H9 (cell line): ENCODE measurements at regions not wholly inside any gene's neighbourhood (a gene's known extent, or its start where the extent isn't known, plus 50 kb on each side); places are given as distances from the start of the nearest gene placed in this dataset.

ENCODE experiments used
- DNase-seq: peaks from one replicate; pipeline ENCODE4 v3.0.0-alpha.2; 2017
- H2AFZ ChIP-seq: one replicate; pipeline ENCODE4 v1.6.1; 2013; ENCODE audit warnings: mild to moderate bottlenecking, low read length, control low read depth, moderate library complexity
- H2AK5ac ChIP-seq: 2 replicates; pipeline ENCODE4 v1.6.1; 2013; ENCODE audit warnings: low read length, control low read depth, mixed read lengths; ENCODE audit not compliant: insufficient read length
- H2BK120ac ChIP-seq: one replicate; pipeline ENCODE4 v1.6.1; 2013; ENCODE audit warnings: low read depth, mild to moderate bottlenecking, low read length, control low read depth, inconsistent platforms; ENCODE audit not compliant: poor library complexity, severe bottlenecking
- H2BK12ac ChIP-seq: 2 replicates; pipeline ENCODE4 v1.6.1; 2013; ENCODE audit warnings: low read length, control low read depth, mixed read lengths, low read depth; ENCODE audit not compliant: insufficient read length
- H2BK15ac ChIP-seq: 2 replicates; pipeline ENCODE4 v1.6.1; 2013; ENCODE audit warnings: low read depth, low read length, control low read depth
- H2BK20ac ChIP-seq: one replicate; pipeline ENCODE4 v1.6.1; 2013; ENCODE audit warnings: low read depth, mild to moderate bottlenecking, low read length, control low read depth, inconsistent platforms; ENCODE audit not compliant: poor library complexity, severe bottlenecking
- H2BK5ac ChIP-seq: 2 replicates; pipeline ENCODE4 v1.6.1; 2013; ENCODE audit warnings: low read length, control low read depth, mixed read lengths; ENCODE audit not compliant: insufficient read length
- H3K14ac ChIP-seq: 2 replicates; pipeline ENCODE4 v1.6.1; 2013; ENCODE audit warnings: low read length, control low read depth; ENCODE audit not compliant: insufficient read depth
- H3K18ac ChIP-seq: 2 replicates; pipeline ENCODE4 v1.6.1; 2013; ENCODE audit warnings: low read depth, mild to moderate bottlenecking, mixed read lengths, low read length, control low read depth; ENCODE audit not compliant: insufficient read length
- H3K23ac ChIP-seq: 2 replicates; pipeline ENCODE4 v1.6.1; 2013; ENCODE audit warnings: low read length, control low read depth, mixed read lengths, low read depth; ENCODE audit not compliant: insufficient read length
- H3K23me2 ChIP-seq: 2 replicates; pipeline ENCODE4 v1.6.1; 2013; ENCODE audit warnings: low read depth, mild to moderate bottlenecking, mixed read lengths, low read length, control low read depth; ENCODE audit not compliant: insufficient read length, poor library complexity, severe bottlenecking
- H3K27ac ChIP-seq: 2 replicates; pipeline ENCODE4 v1.5.1; 2013; ENCODE audit warnings: low read length, control low read depth, mixed read lengths, low read depth; ENCODE audit not compliant: insufficient read length
- H3K27me3 ChIP-seq: 2 replicates; pipeline ENCODE4 v1.6.1; 2013; ENCODE audit warnings: low read length, control low read depth, inconsistent platforms; ENCODE audit not compliant: insufficient read depth
- H3K4ac ChIP-seq: 2 replicates; pipeline ENCODE4 v1.6.1; 2013; ENCODE audit warnings: low read depth, mild to moderate bottlenecking, control low read depth, inconsistent platforms, low read length, moderate library complexity
- H3K4me1 ChIP-seq: 2 replicates; pipeline ENCODE4 v1.6.1; 2013; ENCODE audit warnings: low read length, control low read depth, inconsistent platforms; ENCODE audit not compliant: insufficient read depth
- H3K4me2 ChIP-seq: 2 replicates; pipeline ENCODE4 v1.6.1; 2013; ENCODE audit warnings: low read length, control low read depth, mixed read lengths; ENCODE audit not compliant: insufficient read length, insufficient read depth
- H3K56ac ChIP-seq: 2 replicates; pipeline ENCODE4 v1.6.1; 2013; ENCODE audit warnings: low read depth, mild to moderate bottlenecking, mixed read lengths, low read length, control low read depth; ENCODE audit not compliant: insufficient read length
- H3K79me1 ChIP-seq: 2 replicates; pipeline ENCODE4 v1.6.1; 2013; ENCODE audit warnings: low read depth, mild to moderate bottlenecking, moderate library complexity, low read length, control low read depth, inconsistent platforms; ENCODE audit not compliant: insufficient read depth, poor library complexity, severe bottlenecking
- H3K79me2 ChIP-seq: 2 replicates; pipeline ENCODE4 v1.6.1; 2013; ENCODE audit warnings: low read length, control low read depth, inconsistent platforms; ENCODE audit not compliant: insufficient read depth
- H3K9ac ChIP-seq: 2 replicates; pipeline ENCODE4 v1.6.1; 2013; ENCODE audit warnings: low read length, control low read depth, mixed read lengths; ENCODE audit not compliant: insufficient read length; ENCODE audit errors: extremely low read depth
- H3K9me3 ChIP-seq: one replicate; pipeline ENCODE4 v1.6.1; 2013; ENCODE audit warnings: low read depth, low read length, inconsistent platforms; ENCODE audit not compliant: control insufficient read depth
- H3T11ph ChIP-seq: one replicate; pipeline ENCODE4 v1.6.1; 2013; ENCODE audit warnings: mild to moderate bottlenecking, low read length, control low read depth, inconsistent platforms
- H4K20me1 ChIP-seq: one replicate; pipeline ENCODE4 v1.6.1; 2013; ENCODE audit not compliant: control insufficient read depth, insufficient read length, insufficient read depth
- H4K5ac ChIP-seq: 2 replicates; pipeline ENCODE4 v1.6.1; 2013; ENCODE audit warnings: low read depth, mild to moderate bottlenecking, mixed read lengths, low read length, control low read depth; ENCODE audit not compliant: insufficient read length
- H4K8ac ChIP-seq: replicated peaks from 2 replicates; pipeline ENCODE4 v1.6.1; 2013; ENCODE audit warnings: low read length, control low read depth, mixed read lengths, low read depth; ENCODE audit not compliant: insufficient read length
- H4K91ac ChIP-seq: 2 replicates; pipeline ENCODE4 v1.6.1; 2013; ENCODE audit warnings: low read depth, mild to moderate bottlenecking, moderate library complexity, mixed read lengths, low read length, control low read depth; ENCODE audit not compliant: insufficient read length
- H3K27ac Mint-ChIP-seq, 3 experiments: 2 replicates in 2 of 3; 3 replicates in 1 of 3; pipeline ENCODE4 v1.8.0; 2020 to 2021; ENCODE audit warnings: mixed read lengths in 3 of 3, mild to moderate bottlenecking in 1 of 3, moderate library complexity in 1 of 3
- H3K27me3 Mint-ChIP-seq: 2 replicates; pipeline ENCODE4 v1.8.0; 2021; ENCODE audit warnings: low read depth, mild to moderate bottlenecking, moderate library complexity, mixed read lengths
- H3K36me3 Mint-ChIP-seq, 3 experiments: 2 replicates in 2 of 3; 3 replicates in 1 of 3; pipeline ENCODE4 v1.8.0; 2020 to 2021; ENCODE audit warnings: low read depth in 3 of 3, mixed read lengths in 3 of 3; ENCODE audit not compliant: insufficient read depth in 1 of 3
- H3K4me1 Mint-ChIP-seq, 2 experiments: 2 replicates each; pipeline ENCODE4 v1.8.0; 2020; ENCODE audit warnings: mixed read lengths in 2 of 2
- H3K4me3 Mint-ChIP-seq, 2 experiments: 2 replicates in 1 of 2; 3 replicates in 1 of 2; pipeline ENCODE4 v1.8.0; 2020 to 2021; ENCODE audit warnings: mild to moderate bottlenecking in 2 of 2, mixed read lengths in 2 of 2, moderate library complexity in 1 of 2
- H3K9me3 Mint-ChIP-seq, 2 experiments: 2 replicates in 1 of 2; 3 replicates in 1 of 2; pipeline ENCODE4 v1.8.0; 2020; ENCODE audit warnings: mild to moderate bottlenecking in 2 of 2, mixed read lengths in 2 of 2, moderate library complexity in 1 of 2
- CTCF ChIP-seq: fragments of 200-600 bp; sonication (generic); conservative IDR thresholded peaks from 3 replicates; pipeline ENCODE4 v1.8.0; 2021; ENCODE audit warnings: antibody characterized with exemption, mild to moderate bottlenecking
- WGBS: extraction: QIAGEN DNeasy Blood & Tissue Kit; methylation state at CpG from one replicate; pipeline ENCODE4 v1.1.7; 2013; ENCODE audit warnings: missing lambda C conversion rate, low lambda C conversion rate, mixed read lengths; ENCODE audit not compliant: insufficient read length; ENCODE audit errors: extremely low coverage; 5-methylcytosine and 5-hydroxymethylcytosine counted together

DNA sequence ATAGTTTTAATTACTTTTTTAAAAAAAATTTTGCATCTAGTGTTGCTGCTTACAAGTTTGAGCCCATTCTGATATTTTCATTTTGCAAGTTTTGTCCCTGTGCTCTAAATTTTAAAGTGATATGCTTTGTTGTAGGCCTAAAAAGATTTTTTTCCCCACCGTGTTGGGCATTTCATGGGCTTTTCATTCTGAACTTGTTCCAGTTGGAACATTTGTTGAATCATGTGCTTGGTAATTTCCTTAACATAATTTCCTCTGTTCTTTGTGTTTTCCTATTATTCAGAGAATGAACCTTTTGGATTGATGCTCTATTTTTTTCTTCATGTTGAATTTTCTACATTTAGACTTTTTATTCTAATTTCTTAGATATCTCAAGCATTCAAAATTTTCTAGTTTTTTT, 206.4 kb upstream of the SPRY2 start:
- Mint-ChIP-seq H3K27me3 (no peaks in the 10 kb centered on the region), H3K9me3 (peaks cover 0 to 3% of the 10 kb centered on the region in 2 experiments; a peak in 2 of 5 replicates), H3K27ac (no peak overlapping the region), H3K4me1 (peaks cover 0 to 4% of the 10 kb centered on the region in 2 experiments; a peak in 1 of 4 replicates), H3K4me3 (no peak overlapping the region), H3K36me3 (no peaks in the 10 kb centered on the region)
- Histone ChIP-seq H3K4ac (no peak overlapping the region), H2BK20ac (no peak overlapping the region), H3K4me2 (no peak overlapping the region), H4K5ac (no peak overlapping the region), H2BK12ac (no peak overlapping the region), H3K56ac (no peak overlapping the region), H3K18ac (no peak overlapping the region), H4K91ac (no peak overlapping the region), H3K9ac (no peak overlapping the region), H3K27me3 (no peaks in the 10 kb centered on the region), H3K14ac (no peak overlapping the region), H2BK120ac (no peak overlapping the region), H3K79me1 (no peaks in the 10 kb centered on the region), H3K23ac (no peak overlapping the region), H3K23me2 (no peaks in the 10 kb centered on the region), H2AFZ (no peak overlapping the region), H3K9me3 (no peaks in the 10 kb centered on the region), H3T11ph (no peak overlapping the region), H2AK5ac (no peak overlapping the region), H3K4me1 (no peaks in the 10 kb centered on the region), H2BK5ac (no peak overlapping the region), H3K79me2 (no peaks in the 10 kb centered on the region), H4K8ac (no peak overlapping the region), H3K27ac (no peak overlapping the region), H4K20me1 (no peaks in the 10 kb centered on the region), H2BK15ac (no peak overlapping the region)
- DNase-seq = no peak
- no CpG with 5 or more reads among the region's 1 CpG for WGBS
- TF ChIP-seq CTCF = no peak
